Panc1 (cell line): ENCODE measurements at regions not wholly inside any gene's neighbourhood (a gene's known extent, or its start where the extent isn't known, plus 50 kb on each side); places are given as distances from the start of the nearest gene placed in this dataset.

Source experiments
- CTCF ChIP-seq: fragments of 450-650 bp; IDR thresholded peaks from 2 replicates; pipeline ENCODE4 v1.5.1; 2017; ENCODE audit warnings: mild to moderate bottlenecking
- POLR2AphosphoS5 ChIP-seq: IDR thresholded peaks from 2 replicates; pipeline ENCODE4 v1.6.1; 2012; ENCODE audit warnings: mild to moderate bottlenecking, low read depth, low read length, moderate library complexity
- SIN3A ChIP-seq: IDR thresholded peaks from 2 replicates; pipeline ENCODE4 v1.6.1; 2012; ENCODE audit warnings: low read depth, mild to moderate bottlenecking, low read length, moderate library complexity, borderline replicate concordance; ENCODE audit not compliant: insufficient read depth
- TF ChIP-seq, protein P1 (sequence below), 2 experiments: IDR thresholded peaks; 2 replicates each; pipeline ENCODE4 v1.6.1; 2011 to 2012; ENCODE audit warnings: low read depth in 2 of 2, control low read depth in 1 of 2, low read length in 1 of 2, mild to moderate bottlenecking in 1 of 2, moderate library complexity in 1 of 2; ENCODE audit not compliant: insufficient read depth in 1 of 2

- TF ChIP-seq CTCF (no peak), POLR2AphosphoS5 (no peak), SIN3A (no peak)
- TF ChIP-seq, protein P1, sequence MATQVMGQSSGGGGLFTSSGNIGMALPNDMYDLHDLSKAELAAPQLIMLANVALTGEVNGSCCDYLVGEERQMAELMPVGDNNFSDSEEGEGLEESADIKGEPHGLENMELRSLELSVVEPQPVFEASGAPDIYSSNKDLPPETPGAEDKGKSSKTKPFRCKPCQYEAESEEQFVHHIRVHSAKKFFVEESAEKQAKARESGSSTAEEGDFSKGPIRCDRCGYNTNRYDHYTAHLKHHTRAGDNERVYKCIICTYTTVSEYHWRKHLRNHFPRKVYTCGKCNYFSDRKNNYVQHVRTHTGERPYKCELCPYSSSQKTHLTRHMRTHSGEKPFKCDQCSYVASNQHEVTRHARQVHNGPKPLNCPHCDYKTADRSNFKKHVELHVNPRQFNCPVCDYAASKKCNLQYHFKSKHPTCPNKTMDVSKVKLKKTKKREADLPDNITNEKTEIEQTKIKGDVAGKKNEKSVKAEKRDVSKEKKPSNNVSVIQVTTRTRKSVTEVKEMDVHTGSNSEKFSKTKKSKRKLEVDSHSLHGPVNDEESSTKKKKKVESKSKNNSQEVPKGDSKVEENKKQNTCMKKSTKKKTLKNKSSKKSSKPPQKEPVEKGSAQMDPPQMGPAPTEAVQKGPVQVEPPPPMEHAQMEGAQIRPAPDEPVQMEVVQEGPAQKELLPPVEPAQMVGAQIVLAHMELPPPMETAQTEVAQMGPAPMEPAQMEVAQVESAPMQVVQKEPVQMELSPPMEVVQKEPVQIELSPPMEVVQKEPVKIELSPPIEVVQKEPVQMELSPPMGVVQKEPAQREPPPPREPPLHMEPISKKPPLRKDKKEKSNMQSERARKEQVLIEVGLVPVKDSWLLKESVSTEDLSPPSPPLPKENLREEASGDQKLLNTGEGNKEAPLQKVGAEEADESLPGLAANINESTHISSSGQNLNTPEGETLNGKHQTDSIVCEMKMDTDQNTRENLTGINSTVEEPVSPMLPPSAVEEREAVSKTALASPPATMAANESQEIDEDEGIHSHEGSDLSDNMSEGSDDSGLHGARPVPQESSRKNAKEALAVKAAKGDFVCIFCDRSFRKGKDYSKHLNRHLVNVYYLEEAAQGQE (IDR thresholded peaks at IDR 0.05; ENCODE audit: insufficient read depth in 1 of 2, low read depth in 2 of 2, low read length in 1 of 2), result no peak
These were observed 188.4 kb downstream of the NPHP4 start for GRCh38 chr1:5803851-5804250.
